NB4 (cell line): ENCODE measurements at regions not wholly inside any gene's neighbourhood (a gene's known extent, or its start where the extent isn't known, plus 50 kb on each side); places are given as distances from the start of the nearest gene placed in this dataset.

Source experiments
- DNase-seq: peaks from one replicate; pipeline ENCODE4 v3.0.0; 2010; ENCODE audit warnings: low read depth
- H3K4me3 ChIP-seq: one replicate; pipeline ENCODE4 v1.5.1; 2011; ENCODE audit warnings: mild to moderate bottlenecking, low read depth, low read length, moderate library complexity
- MAX ChIP-seq: IDR thresholded peaks from 2 replicates; pipeline ENCODE4 v1.6.1; 2011; ENCODE audit warnings: low read depth, low read length
- MYC ChIP-seq: IDR thresholded peaks from 2 replicates; pipeline ENCODE4 v1.6.1; 2011; ENCODE audit warnings: low read depth, low read length
- POLR2A ChIP-seq: IDR thresholded peaks from 2 replicates; pipeline ENCODE4 v1.6.1; 2011; ENCODE audit warnings: mild to moderate bottlenecking; ENCODE audit not compliant: insufficient read length; ENCODE audit errors: extremely low read depth
- TF ChIP-seq, protein P1 (sequence below): IDR thresholded peaks from one replicate; pipeline ENCODE4 v1.5.1; 2012; ENCODE audit warnings: low read depth, low read length

DNA sequence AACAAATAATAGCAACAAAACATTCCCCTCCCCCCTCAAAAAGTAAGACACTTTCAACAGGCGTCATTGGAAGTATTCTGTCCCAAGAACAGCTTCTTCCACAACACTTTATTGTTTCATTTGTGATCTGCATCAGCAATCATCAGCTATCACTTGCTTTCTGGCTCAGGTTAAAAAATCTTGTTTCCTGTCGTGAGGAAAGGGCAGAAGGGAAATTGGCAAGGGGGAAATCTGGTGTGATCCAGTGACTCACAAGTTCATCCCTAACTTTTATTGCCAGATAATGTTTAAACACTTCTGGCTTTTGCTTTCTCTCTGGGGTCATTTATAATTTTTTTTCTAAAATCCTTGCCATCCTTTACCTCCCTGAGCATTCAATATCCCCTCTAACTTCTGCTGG lies 247.4 kb upstream of the GIMD1 start:
- H3K4me3 ChIP-seq: no peak overlapping the region
- no peak for DNase-seq
- no peak for TF ChIP-seq MAX
- TF ChIP-seq POLR2A: no peak
- TF ChIP-seq MYC: no peak

DNA sequence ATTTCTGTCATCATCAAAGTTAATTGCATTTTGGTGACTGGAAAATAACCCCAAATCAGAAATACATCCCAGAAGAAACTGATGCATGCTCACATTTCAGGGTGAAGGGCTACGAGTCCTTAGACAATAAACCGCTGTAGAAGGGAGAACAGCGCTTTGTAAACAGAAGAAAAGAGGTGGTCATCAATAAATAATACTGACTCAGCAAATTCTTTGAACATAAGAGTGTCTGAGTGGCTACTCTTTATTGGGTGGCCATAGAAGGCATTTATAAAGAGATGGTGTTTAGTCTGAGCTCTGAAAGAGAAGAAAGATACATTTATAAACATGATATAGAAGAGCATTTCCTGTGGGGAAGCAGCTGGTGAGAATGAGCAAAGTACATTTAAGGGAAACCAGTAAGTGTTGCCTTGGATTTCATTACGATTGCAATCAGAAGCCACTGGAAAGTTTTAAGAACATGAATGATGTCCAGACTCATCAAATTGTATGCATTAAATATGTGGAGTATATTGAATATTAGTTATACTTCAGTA lies 246.9 kb upstream of the GIMD1 start:
- H3K4me3 ChIP-seq: no peak overlapping the region
- DNase-seq: no peak
- TF ChIP-seq MYC (no peak), MAX (no peak), POLR2A (no peak)
- TF ChIP-seq, protein P1, sequence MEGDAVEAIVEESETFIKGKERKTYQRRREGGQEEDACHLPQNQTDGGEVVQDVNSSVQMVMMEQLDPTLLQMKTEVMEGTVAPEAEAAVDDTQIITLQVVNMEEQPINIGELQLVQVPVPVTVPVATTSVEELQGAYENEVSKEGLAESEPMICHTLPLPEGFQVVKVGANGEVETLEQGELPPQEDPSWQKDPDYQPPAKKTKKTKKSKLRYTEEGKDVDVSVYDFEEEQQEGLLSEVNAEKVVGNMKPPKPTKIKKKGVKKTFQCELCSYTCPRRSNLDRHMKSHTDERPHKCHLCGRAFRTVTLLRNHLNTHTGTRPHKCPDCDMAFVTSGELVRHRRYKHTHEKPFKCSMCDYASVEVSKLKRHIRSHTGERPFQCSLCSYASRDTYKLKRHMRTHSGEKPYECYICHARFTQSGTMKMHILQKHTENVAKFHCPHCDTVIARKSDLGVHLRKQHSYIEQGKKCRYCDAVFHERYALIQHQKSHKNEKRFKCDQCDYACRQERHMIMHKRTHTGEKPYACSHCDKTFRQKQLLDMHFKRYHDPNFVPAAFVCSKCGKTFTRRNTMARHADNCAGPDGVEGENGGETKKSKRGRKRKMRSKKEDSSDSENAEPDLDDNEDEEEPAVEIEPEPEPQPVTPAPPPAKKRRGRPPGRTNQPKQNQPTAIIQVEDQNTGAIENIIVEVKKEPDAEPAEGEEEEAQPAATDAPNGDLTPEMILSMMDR: no peak

DNA sequence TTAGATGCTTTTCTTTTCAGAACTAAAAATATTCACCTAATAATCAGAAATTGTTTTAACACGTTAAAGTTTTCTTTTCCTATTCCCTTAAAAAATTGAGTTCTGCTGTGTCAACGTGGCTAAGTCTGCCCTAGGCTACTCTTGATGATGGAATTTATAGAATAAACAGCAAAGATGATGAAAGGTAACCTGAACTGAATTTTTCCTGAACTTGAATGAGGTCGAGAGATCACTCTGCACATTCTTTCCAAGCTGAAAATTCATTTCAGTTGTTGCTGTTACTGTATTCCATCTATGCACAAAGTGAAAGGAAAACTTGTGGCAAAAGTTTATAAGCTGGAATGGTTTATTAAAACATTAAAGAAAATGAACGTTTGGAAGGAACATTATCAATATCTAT lies 245.9 kb upstream of the GIMD1 start:
- DNase-seq: no peak
- no peak for TF ChIP-seq MAX
- TF ChIP-seq, protein P1: no peak
- no peak for TF ChIP-seq POLR2A
- no peak for TF ChIP-seq MYC

GRCh38 chr4:106609917-106610316 lies 241.3 kb upstream of the GIMD1 start:
- no peak for DNase-seq
- TF ChIP-seq, protein P1: no peak
- TF ChIP-seq POLR2A (no peak), MYC (no peak), MAX (no peak)

More for the DNA sequence above, 245.9 kb upstream of the GIMD1 start:
- no peak overlapping the region for H3K4me3 ChIP-seq

DNA sequence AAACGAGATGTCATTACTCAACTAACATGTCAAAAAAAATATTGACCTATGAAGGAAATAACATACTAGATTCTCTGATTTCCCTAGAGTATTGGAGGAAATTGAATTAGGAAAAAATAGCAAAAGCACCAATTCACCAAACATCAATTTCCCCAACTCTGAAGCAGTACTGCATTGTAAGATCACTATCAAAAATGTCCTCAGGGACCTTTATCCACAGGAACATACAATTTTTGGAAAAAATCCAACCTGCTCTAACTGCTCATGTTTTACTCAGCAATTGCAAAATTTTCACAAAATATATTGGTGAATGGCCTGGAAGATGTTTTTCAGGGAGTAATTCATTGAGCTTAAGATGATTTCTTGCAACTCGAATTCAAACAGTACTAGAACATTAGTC lies 239.0 kb upstream of the GIMD1 start:
- DNase-seq: no peak
- TF ChIP-seq, protein P1: no peak
- TF ChIP-seq MYC (no peak), MAX (no peak), POLR2A (no peak)
- no peak overlapping the region for H3K4me3 ChIP-seq

More at GRCh38 chr4:106609917-106610316, 241.3 kb upstream of the GIMD1 start:
- no peak overlapping the region for H3K4me3 ChIP-seq

DNA sequence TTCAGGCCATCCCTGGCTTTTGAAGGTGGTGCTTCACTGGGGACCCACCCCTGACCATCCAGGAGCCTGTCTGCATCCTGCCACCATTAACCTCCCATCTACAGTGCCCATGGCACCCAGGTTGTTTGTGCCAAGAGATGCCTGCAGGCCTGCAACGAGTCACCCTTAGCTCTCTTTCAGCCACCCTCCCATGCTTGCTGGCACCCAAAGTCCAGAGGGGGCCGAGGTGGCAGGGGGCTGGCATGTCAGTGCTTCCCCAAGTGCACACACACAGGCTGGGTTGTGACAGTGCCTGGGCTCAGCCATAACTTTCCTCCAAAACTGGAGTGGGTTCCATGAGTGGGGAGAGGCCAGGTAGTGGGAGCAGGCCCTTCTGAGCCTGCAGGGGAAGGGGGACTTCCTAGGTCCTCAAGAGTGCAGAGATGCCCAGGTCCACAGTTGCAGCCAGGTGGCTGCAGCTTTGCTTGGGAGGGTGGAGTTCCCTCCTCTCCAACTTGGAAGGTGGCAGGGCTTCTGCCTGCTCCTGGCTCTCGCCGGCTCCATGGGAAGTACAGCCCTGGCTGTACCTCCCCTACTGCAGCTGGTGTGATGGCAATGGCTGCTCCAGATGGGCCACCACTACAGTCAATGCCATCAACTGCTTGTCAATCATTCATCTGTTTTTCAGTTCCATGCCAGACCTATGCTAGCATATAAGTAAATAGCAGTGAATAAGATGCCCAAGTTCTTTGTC lies 235.9 kb upstream of the GIMD1 start:
- TF ChIP-seq MYC (no peak), MAX (no peak), POLR2A (no peak)
- TF ChIP-seq, protein P1: no peak
- no peak for DNase-seq
- H3K4me3 ChIP-seq: no peak overlapping the region
